HG03565 (cell line): ENCODE measurements at regions not wholly inside any gene's neighbourhood (a gene's known extent, or its start where the extent isn't known, plus 50 kb on each side); places are given as distances from the start of the nearest gene placed in this dataset.
A peak's percentile ranks its signal among the peaks of the same experiment; 100 is the strongest.

ENCODE experiments used
- ATAC-seq: cut with Tn5 transposase; IDR thresholded peaks from one replicate; pipeline ENCODE4 v1.9.1; 2021; ENCODE audit warnings: mild to moderate bottlenecking, moderate library complexity; ENCODE audit not compliant: unreplicated experiment

- ATAC-seq, result no peak
Measured at GRCh38 chr5:6177926-6178325, 200.4 kb downstream of the MED10 start.

- ATAC-seq, result peak; percentile 40
Measured at GRCh38 chr5:6176102-6176693, 202.1 kb downstream of the MED10 start.

- ATAC-seq, result no peak
Measured at GRCh38 chr5:6175172-6175854, 203.0 kb downstream of the MED10 start.

- ATAC-seq, result no peak
Measured at GRCh38 chr5:6169660-6170059, 208.7 kb downstream of the MED10 start.

GRCh38 chr5:6166698-6167394, 211.5 kb downstream of the MED10 start:
- no peak for ATAC-seq

- ATAC-seq, result no peak
Measured at GRCh38 chr5:6163913-6164312, 214.4 kb downstream of the MED10 start.

- no peak for ATAC-seq
Measured at GRCh38 chr5:6162175-6162574, 216.2 kb downstream of the MED10 start.

GRCh38 chr5:6161257-6161656, 217.1 kb downstream of the MED10 start:
- ATAC-seq, result no peak

GRCh38 chr5:6159832-6160430, 218.4 kb downstream of the MED10 start:
- no peak for ATAC-seq

- ATAC-seq, result no peak
Measured at GRCh38 chr5:6158974-6159831, 219.1 kb downstream of the MED10 start.

GRCh38 chr5:6154216-6154615, 224.1 kb downstream of the MED10 start:
- ATAC-seq, result no peak

- no peak for ATAC-seq
Measured at GRCh38 chr5:6146271-6146670, 232.1 kb downstream of the MED10 start.

- ATAC-seq, result no peak
Measured at GRCh38 chr5:6145616-6146237, 232.6 kb downstream of the MED10 start.

- no peak for ATAC-seq
Measured at GRCh38 chr5:6143523-6143922, 234.8 kb downstream of the MED10 start.

GRCh38 chr5:6142353-6142752, 236.0 kb downstream of the MED10 start:
- ATAC-seq, result no peak

- no peak for ATAC-seq
Measured at GRCh38 chr5:6140219-6140618, 238.1 kb downstream of the MED10 start.

GRCh38 chr5:6135977-6136376, 242.4 kb downstream of the MED10 start:
- ATAC-seq, result peak; percentile 37

GRCh38 chr5:6134281-6134680, 244.1 kb downstream of the MED10 start:
- no peak for ATAC-seq

- ATAC-seq, result no peak
Measured at GRCh38 chr5:6125781-6126180, 252.6 kb downstream of the MED10 start.

- no peak for ATAC-seq
Measured at GRCh38 chr5:6118691-6119090, 259.7 kb downstream of the MED10 start.
